KOPT-K1 (cell line): ENCODE measurements at regions not wholly inside any gene's neighbourhood (a gene's known extent, or its start where the extent isn't known, plus 50 kb on each side); places are given as distances from the start of the nearest gene placed in this dataset.
"Not testable (repeated sequence)": the region's sequence is repeated elsewhere in the genome, so short reads cannot be mapped to it uniquely, and the experiment has no call there.

Experiments used
- H3K27ac ChIP-seq: fragments of 200-600 bp; sonication (generic); 2 replicates; pipeline ENCODE4 v1.5.1; 2016; ENCODE audit warnings: antibody characterized with exemption, mild to moderate bottlenecking, low read depth, low read length; ENCODE audit not compliant: poor library complexity, severe bottlenecking
- H3K36me3 ChIP-seq: fragments of 200-600 bp; sonication (generic); 2 replicates; pipeline ENCODE4 v1.5.1; 2017; ENCODE audit warnings: antibody characterized with exemption, mild to moderate bottlenecking, low read length, moderate library complexity; ENCODE audit not compliant: insufficient read depth
- H3K9me3 ChIP-seq: fragments of 200-600 bp; sonication (generic); 2 replicates; pipeline ENCODE4 v1.5.1; 2017; ENCODE audit warnings: antibody characterized with exemption, low read length, mild to moderate bottlenecking; ENCODE audit not compliant: insufficient read depth, poor library complexity, severe bottlenecking

- not testable (repeated sequence) for H3K36me3 ChIP-seq, H3K27ac ChIP-seq, H3K9me3 ChIP-seq
Observed at GRCh38 chr2:132337135-132337534, 79.5 kb upstream of the GPR39 start.

- H3K9me3 ChIP-seq, H3K27ac ChIP-seq, H3K36me3 ChIP-seq: not testable (repeated sequence)
Observed at GRCh38 chr2:132337844-132338243, 78.8 kb upstream of the GPR39 start.

- not testable (repeated sequence) for H3K36me3 ChIP-seq, H3K27ac ChIP-seq, H3K9me3 ChIP-seq
Observed at GRCh38 chr2:132347041-132347780, 69.4 kb upstream of the GPR39 start.

- H3K36me3 ChIP-seq, H3K9me3 ChIP-seq, H3K27ac ChIP-seq: not testable (repeated sequence)
Observed at GRCh38 chr2:132349092-132349687, 67.4 kb upstream of the GPR39 start.

- H3K9me3 ChIP-seq, H3K27ac ChIP-seq, H3K36me3 ChIP-seq: not testable (repeated sequence)
Observed at GRCh38 chr2:132351668-132352067, 64.9 kb upstream of the GPR39 start.

GRCh38 chr2:132352481-132353001, 64.1 kb upstream of the GPR39 start:
- H3K27ac ChIP-seq, H3K36me3 ChIP-seq, H3K9me3 ChIP-seq: not testable (repeated sequence)

- H3K27ac ChIP-seq, H3K9me3 ChIP-seq, H3K36me3 ChIP-seq: not testable (repeated sequence)
Observed at GRCh38 chr2:132353380-132353779, 63.2 kb upstream of the GPR39 start.

GRCh38 chr2:132360964-132361363, 55.6 kb upstream of the GPR39 start:
- H3K27ac ChIP-seq, H3K36me3 ChIP-seq: not testable (repeated sequence)
- peaks cover 12% of the 10 kb centered on the region for H3K9me3 ChIP-seq

GRCh38 chr2:132361498-132361897, 55.1 kb upstream of the GPR39 start:
- not testable (repeated sequence) for H3K36me3 ChIP-seq, H3K27ac ChIP-seq
- peaks cover 12% of the 10 kb centered on the region for H3K9me3 ChIP-seq

GRCh38 chr2:132363352-132363751, 53.3 kb upstream of the GPR39 start:
- H3K36me3 ChIP-seq, H3K27ac ChIP-seq: not testable (repeated sequence)
- H3K9me3 ChIP-seq, result peaks cover 12% of the 10 kb centered on the region

GRCh38 chr2:132365963-132366362, 50.6 kb upstream of the GPR39 start:
- H3K27ac ChIP-seq, H3K36me3 ChIP-seq: not testable (repeated sequence)
- peaks cover 12% of the 10 kb centered on the region for H3K9me3 ChIP-seq

- no peaks in the 10 kb centered on the region for H3K36me3 ChIP-seq
Observed at GRCh38 chr2:132366421-132367180, 50.0 kb upstream of the GPR39 start.

More at GRCh38 chr2:132366421-132367180, 50.0 kb upstream of the GPR39 start:
- Histone ChIP-seq H3K27ac (no peak overlapping the region), H3K9me3 (peaks cover 12% of the 10 kb centered on the region)
